ENCODE measurements at regions not wholly inside any gene's neighbourhood (a gene's known extent, or its start where the extent isn't known, plus 50 kb on each side); places are given as distances from the start of the nearest gene placed in this dataset.
"Not testable (repeated sequence)": the region's sequence is repeated elsewhere in the genome, so short reads cannot be mapped to it uniquely, and the experiment has no call there.

DNA sequence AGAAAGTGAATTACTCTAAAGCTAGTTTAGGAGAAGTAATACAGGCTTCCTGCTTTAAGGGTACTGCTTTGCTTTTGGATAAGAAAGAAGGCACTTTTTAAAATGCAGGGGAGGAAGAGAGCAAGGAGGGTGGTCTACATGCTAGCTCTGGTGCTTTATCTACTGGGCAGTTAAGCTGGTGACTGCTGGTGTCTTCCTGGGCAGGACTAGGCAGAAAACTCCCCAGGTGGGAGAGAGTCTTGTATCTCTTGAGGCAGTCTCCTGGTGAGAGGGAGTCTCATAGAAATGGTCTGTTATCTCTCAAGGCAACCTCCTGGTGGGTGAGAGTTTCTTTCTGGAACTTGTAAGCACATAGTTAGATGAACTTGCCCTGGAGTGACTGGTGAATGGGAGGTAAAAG is 953.9 kb upstream of the GOT2 start:
- intact Hi-C loops (cut with DNase I): no loop called here
- no peak for ATAC-seq
- no peak for DNase-seq

DNA sequence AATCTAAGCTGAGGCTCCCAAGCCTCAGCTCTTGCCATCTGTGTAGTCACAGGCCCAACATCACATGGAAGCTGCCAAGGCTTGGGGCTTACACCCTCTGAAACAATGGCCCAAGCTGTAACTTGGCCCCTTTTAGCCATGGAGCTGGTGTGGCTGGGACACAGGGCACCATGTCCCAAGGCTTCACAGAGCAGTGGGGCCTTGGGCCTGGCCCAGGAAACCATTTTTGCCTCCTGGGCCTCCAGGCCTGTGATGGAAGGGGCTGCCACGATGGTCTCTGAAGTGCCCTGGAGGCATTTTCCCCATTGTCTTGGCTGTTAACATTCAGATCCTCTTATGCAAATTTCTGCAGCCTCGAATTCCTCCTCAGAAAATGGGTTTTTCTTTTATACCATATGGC is 952.3 kb upstream of the GOT2 start:
- intact Hi-C loops (cut with DNase I): no loop called here
- no peak for DNase-seq

DNA sequence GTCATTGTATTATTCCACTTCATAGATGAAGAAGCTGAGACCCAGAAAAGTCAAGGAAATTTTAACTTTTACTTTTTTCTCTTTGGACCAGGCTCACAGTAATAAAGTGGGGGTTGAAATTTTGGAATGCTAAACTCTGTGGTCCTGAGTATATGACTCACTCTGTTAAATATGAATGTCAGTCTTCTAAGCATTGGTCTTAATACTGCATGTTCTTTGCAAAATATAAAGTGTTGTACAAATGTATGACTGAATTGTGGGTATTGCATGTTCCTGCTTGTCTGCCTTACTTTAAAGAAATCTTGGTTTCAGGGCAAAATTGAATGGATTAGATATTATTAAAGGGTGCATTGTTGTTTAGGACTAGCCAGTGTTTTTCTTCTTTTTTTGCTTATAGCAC is 950.8 kb upstream of the GOT2 start:
- intact Hi-C loops (cut with DNase I): no loop called here
- no peak for ATAC-seq
- no peak for DNase-seq

More for the DNA sequence above, 952.3 kb upstream of the GOT2 start:
- no peak for ATAC-seq

DNA sequence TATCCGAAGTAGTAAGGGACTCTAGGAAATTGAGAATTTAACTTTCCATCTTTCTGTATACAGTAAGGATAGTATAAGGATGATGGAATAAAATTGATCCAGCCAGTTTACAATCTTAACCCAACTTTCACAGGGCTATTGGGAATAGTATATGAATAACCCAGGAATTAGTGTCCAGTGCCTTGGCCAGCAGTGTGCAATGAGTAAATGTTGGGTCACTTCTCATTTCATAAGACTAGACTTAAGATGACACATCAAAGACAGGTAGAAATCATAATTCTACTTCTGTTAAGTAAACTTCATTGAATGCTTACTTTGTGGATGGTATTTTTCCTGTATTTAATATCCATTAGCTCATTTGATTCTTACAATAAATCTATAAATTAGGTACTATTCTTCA is 949.6 kb upstream of the GOT2 start:
- DNase-seq: no peak
- intact Hi-C loops (cut with DNase I): no loop called here
- no peak for ATAC-seq

DNA sequence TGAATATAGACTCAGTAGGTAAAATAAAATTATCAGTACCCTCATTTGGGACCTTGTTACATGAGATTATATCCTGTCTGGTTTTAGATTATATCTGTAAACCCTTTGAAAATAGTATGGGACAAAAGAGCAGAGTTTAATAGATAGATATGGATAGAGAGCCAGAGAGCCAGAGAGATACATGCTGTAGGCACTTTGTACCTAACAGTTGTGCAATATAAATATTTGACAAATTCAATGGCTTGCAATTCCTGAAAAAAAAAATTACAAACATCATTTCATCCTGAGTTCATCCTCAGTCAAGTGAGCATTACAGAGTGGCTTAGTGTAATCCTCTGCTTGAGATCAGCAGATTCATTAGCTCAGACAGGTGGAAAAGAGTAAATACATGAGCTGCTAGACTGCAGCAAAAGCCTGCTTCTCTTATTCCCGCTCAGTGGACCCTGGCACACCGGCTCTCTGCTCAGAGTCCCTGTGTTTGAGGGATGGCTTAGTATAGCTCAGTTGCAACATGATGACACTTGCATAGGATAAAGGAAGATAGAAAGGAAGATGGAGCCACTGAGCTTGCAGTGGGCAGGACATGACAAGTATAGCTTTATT is 931.6 kb upstream of the GOT2 start:
- DNase-seq: no peak
- intact Hi-C loops (cut with DNase I): no loop called here
- no peak for ATAC-seq

DNA sequence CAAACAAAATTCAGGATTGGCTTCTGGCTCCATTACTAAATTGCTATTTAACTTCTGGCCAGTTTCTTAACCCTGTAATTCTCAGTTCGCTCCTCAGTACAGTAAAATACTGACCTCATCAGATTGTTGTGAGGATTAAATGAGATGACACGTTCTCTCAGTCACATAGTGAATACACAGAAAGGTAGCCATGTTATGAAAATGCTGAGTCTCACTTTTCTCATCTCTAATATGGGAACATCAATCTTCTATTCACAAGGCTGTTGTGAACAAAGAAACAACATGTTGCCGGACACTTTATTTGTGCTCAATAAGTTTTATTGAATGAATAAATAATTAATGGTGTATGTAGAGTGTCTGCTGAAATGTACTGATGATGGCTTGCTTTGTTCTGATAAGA is 924.5 kb upstream of the GOT2 start:
- ATAC-seq (no peak), DNase-seq (no peak)

DNA sequence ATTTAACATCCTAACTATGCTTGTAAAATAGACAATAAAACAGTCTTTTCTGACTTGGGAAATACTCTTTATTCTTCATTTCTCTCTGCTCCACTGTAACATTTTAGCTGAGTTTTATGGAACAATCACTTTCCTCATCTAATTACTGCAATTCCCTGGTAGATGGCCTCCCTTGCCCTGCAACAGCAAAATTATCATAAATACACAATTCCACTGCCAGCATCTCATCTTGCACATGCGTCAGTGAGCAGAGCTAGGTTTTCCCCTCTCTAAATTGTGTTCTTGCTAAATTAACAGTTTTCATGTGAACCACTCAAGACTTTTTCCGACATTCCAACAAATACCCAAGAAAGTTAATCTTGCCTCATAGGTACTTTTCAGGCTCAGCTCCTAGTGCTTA is 920.9 kb upstream of the GOT2 start:
- intact Hi-C loops (cut with DNase I): no loop called here
- no peak for DNase-seq
- ATAC-seq: no peak

More for the DNA sequence above, 924.5 kb upstream of the GOT2 start:
- intact Hi-C loops (cut with DNase I): no loop called here

DNA sequence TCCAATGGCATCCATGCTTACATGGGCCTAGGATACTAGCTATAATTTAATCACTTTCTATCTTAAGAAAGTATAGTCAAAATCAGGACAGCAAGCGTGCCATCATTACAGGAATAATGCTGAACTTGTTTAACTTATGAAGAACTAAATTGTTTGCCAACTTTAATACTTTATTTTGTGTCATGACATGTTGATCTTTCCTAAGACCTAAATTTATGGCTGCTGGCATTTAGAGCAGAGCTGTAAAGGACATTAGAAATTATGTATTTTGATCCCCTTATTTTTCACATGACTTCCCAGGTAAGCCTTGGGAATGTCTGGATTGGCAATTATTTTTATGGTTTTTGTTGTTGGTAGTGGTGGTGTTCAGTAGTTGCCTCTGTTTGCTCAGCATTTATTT is 920.3 kb upstream of the GOT2 start:
- ATAC-seq (no peak), DNase-seq (no peak)
- intact Hi-C loops (cut with DNase I): no loop called here

DNA sequence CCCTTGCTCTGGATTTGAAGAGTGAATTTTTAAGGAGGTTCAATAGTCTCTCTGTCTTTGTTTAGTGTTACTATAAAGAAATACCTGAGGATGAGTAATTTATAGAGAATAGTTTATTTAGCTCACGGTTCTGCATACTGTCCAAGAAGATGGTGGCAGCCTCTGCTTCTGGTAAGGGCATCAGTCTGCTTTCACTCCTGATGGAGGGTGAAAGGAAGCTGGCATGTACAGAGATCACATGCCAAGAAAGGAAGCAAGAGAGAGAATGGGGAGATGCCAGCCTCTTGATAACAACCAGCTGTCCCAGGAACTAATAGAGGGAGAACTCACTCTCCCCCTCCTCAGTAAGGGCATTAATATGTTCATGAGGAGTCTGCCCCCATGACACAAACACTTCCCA is 917.5 kb upstream of the GOT2 start:
- intact Hi-C loops (cut with DNase I): no loop called here
- ATAC-seq (no peak), DNase-seq (no peak)

DNA sequence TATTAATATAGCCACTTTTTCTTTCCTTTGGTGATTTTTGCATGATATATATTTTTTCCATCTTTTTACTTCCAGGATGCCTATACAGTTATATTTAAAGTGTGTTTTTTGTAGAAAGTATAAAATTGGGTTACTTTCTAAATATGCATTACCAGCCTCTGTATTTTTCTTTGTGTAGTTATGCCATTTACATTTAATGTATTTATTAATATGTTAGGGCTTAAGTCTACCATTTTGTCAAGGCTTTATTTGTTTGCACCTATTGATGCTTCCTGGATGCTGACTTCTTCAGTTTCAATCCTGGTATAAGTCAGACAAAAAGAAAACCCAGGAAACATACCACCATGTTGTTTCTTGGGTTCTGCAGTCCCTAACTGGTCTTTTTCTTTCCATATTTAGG is 911.1 kb upstream of the GOT2 start:
- ATAC-seq: no peak
- intact Hi-C loops (cut with DNase I): no loop called here
- no peak for DNase-seq

DNA sequence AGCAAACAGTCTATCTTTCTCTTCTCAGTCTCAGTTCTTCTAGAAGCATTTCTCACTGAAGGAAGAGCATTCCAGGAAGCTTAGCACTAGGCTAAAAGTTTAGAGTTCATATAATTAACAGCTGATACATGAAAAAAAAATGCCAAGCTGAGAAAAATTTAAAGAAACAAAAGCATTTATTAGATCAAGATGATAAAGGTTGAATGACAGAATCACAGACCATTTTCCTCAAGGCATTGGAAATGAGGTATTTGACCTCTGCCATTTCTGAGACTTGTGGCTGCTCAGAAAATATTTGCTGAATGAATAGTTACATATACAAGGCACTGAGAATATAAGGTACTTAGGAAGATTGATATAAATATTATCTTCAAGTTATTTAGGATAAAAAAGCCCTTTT is 901.6 kb upstream of the GOT2 start:
- no peak for ATAC-seq
- DNase-seq: no peak
- intact Hi-C loops (cut with DNase I): no loop called here

DNA sequence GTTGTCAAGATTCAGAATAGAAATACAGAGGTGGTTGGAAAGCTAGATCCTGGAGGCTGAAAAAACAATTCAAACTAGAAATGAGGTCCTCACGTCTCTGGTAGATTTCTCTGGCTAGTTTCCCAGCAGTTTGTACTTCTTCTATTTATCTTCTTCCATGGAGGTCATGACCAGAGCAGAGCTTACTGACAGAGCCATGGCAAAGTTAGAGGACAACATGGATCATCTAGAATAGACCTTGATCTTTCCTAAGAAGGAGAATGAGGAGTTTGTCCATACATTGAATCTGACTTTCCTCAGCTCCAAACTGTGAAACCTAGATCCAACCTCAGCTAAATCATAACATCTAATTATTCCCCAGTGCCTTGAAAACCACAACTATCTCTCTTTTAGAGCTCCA is 900.8 kb upstream of the GOT2 start:
- ATAC-seq (no peak), DNase-seq (no peak)
- intact Hi-C loops (cut with DNase I): no loop called here

DNA sequence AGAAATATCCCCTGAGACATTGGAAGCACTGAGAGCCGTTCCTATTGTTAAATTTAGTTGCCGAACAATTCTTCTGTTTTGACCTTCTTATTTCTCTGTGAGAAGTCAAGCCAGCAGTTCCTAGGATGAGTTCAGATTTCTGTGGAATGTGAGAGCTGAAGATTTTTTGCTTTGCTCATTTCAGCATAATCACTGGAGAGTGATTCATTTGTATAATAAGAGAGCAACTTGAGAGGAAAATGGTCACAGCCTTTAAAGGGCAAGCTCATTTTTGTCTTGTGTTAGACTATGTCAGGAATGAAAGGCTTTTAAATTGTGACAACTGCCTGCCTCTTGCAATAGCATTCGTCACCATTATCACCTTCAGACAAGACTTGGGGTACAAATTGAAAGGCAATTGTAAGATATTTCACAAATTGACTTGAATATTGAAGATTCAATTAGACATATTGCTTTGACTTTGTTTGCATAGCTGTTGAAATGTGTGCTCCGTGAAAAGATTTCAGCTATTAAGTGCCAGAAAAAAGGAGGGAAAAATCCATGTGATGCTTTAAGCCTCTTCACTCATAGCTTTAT is 900.0 kb upstream of the GOT2 start:
- DNase-seq (no peak), ATAC-seq (no peak)
- intact Hi-C loops (cut with DNase I): no loop called here

DNA sequence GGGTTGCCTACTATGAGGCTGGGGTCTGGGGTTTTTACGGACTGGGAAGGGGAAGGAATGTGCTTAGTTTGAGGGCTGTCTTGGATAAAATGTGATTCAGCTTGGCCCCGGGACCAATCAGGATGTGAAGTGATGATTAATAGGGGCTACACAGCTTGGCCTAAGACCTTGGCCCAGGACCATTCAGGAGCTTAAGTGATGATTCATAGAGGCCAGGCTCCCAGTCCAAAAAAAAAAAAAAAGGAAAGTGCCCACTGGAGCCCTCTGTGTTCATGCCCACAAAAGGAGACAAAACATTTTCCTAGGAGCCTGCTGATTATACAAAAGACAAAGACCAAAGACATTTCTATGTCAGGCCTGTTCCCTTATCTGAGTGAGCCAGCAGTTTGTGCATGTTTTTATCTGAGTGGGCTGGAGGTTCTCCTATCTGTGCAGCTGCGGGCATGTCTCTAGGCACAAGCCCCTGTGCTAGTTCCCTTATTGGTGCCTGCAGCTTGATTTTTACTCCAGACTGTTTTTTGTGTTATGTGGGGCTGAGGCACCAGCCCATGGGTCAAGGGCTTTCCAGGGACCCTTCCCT is 898.2 kb upstream of the GOT2 start:
- intact Hi-C loops (cut with DNase I): no loop called here
- DNase-seq (no peak), ATAC-seq (no peak)

DNA sequence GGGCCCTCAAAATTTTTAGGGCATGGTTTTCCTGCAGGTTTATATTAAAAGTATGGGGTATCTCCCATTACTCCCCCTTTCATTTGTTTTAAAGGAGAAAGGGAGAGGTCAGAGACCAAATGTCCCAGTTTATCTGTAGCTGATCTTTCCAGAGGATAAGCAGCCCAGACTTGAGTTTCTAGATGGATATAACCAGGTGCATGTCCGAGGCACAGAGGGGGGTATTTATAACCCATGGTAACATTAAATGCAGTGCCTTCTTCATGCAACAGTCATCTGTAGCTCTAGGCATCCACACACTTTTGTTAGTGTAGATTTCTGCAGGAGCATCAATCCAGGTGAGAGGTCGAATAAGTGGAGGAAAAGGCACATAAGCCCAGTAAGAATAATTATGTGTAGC is 890.3 kb upstream of the GOT2 start:
- intact Hi-C loops (cut with DNase I); DNase-seq; ATAC-seq: not testable (repeated sequence)

DNA sequence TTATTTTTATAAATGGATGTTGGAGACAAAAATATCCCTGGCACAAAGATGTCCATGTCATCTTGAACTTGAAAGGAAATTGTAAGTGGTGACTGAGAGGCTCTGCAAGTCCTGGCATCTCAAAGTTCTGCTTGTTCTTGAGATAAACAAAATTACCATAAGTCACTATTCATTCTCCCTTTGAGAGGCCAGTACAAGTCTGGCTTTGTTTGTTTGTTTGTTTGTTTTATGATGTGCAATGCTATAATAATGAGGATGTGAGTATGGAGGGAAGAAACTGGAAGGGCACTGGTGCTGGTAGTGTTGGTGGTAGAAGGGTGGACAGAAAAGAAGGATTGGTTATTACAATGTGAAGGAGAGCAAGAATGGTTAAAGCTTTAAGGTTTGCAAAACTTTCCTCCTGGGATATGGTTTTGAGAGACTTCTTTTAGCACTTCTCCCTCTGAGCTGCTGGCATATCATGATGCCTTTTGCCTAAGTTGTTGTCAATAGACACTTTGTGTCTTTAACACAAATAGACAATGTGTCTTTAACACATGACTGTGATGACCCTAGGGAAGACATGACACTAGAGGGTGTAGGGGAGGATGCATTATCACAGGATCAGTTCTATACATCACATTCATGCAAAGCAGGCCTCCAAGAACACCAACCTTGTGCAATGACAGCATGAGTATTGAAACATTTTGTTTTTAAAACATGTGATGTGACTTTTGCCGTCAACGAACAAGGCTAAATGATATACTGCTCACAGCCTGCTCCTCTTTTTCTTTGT is 880.5 kb upstream of the GOT2 start:
- DNase-seq (no peak), ATAC-seq (no peak)
- intact Hi-C loops (cut with DNase I): no loop called here

DNA sequence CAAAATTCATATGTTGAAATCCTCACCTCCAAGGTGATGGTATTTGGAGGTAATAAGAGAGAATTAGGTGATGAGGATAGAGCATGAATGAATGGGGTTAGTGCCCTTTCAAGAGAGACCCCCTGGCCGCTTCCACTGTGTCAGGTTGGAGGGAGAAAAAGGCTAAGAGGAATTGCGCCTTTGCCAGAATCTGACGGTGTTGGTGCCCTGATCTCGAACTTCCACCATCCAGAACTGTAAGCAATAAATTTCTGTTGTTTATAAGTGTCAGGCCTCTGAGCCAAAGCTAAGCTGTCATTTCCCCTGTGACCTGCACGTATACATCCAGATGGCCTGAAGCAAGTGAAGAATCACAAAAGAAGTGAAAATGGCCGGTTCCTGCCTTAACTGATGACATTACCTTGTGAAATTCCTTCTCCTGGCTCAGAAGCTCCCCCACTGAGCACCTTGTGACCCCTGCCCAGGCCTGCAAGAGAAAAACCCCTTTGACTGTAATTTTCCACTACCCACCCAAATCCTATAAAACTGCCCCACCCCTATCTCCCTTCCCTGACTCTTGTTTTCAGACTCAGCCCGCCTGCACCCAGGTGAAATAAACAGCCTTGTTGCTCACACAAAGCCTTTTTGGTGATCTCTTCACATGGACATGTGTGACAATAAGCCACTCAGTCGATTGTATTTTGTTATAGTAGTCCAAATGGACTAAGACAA is 878.9 kb upstream of the GOT2 start:
- DNase-seq; ATAC-seq; intact Hi-C loops (cut with DNase I): not testable (repeated sequence)

DNA sequence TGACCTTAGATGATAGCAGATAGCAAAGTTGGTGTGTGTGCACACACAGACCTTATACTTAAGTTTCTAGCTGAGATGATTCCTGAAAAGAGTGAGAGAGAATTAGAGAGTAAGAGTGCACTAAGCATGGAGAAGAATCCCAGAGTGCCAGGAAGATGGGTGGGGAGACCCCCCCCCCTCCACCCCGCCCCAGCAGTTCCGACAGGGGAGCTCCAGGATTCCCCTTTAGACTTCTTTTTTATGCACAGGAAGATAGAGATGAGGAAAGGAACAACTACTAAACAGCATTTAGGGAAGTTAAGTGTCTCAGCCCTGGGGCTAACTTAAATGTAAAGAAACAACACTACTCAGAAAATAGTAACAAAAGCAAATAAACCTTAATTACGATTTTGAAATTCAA is 878.0 kb upstream of the GOT2 start:
- DNase-seq: no peak
- intact Hi-C loops (cut with DNase I): no loop called here
- no peak for ATAC-seq

DNA sequence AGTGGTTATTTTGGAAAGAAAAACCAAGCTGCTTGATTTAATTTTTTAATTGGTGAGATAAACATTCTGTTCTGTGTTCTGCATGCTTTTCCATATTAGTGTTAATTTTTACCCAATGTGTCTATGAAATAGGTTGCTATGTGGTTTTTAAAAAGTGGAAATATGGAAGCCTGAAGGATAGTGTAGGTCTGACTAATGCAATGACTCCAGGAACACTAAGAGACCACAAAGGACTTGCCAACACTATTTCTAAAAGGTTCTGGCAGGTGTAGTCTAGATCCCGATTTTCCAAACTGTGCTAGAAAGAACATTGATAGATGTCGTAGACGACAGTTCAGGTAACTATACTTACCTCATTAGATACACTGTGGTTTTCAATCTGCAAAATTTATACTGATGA is 877.4 kb upstream of the GOT2 start:
- no peak for ATAC-seq
- intact Hi-C loops (cut with DNase I): no loop called here

DNA sequence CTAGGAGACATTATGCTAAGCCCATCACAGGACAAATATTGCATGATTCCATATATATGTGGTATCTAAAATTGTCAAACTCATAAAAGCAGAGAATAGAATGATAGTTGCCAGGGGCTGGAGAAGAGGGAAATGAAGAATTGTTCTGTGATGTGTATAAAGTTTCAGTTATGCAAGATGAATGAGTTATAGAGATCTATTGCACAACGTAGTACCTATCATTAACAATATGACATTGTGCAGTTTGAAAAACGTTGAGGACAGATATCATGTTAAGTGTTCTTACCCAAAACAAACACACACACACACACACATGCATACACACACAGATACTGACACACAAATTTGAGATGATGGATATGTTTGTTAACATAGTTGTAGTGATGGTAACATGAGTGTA is 871.6 kb upstream of the GOT2 start:
- ATAC-seq (no peak), DNase-seq (no peak)
- intact Hi-C loops (cut with DNase I): no loop called here

More for the DNA sequence above, 877.4 kb upstream of the GOT2 start:
- no peak for DNase-seq

Data from left cardiac atrium (tissue), 4 donors.